Pancreas (tissue), 10 donors: ENCODE measurements at regions not wholly inside any gene's neighbourhood (a gene's known extent, or its start where the extent isn't known, plus 50 kb on each side); places are given as distances from the start of the nearest gene placed in this dataset.
A peak's percentile ranks its signal among the peaks of the same experiment; 100 is the strongest.

ENCODE experiments used
- ATAC-seq, 4 donors: fragments of 200-7000 bp; cut with Tn5 transposase; one replicate each; pipeline versions ENCODE4 v1.8.0 to v1.9.1; 2020; ENCODE audit warnings: mild to moderate bottlenecking in 4 of 4, moderate library complexity in 4 of 4
- DNase-seq, 6 donors: peaks; one replicate each; pipeline ENCODE4 v3.0.0-alpha.2; 2020
- FAIRE-seq: peaks from 2 replicates; lab custom pipeline; 2012; peaks lifted over from hg19 to GRCh38; lab: Jason Lieb, UNC
- H3K27ac ChIP-seq, 4 donors: fragments of 200-600 bp; sonication (generic); 1 replicate in 3 of 4; 2 replicates in 1 of 4; pipeline versions ENCODE4 v1.5.0 to v1.8.0; 2020
- H3K27me3 ChIP-seq, 4 donors: fragments of 200-600 bp; one replicate each; pipeline ENCODE4 v1.8.0; 2021
- H3K36me3 ChIP-seq, 3 donors: fragments of 200-600 bp; sonication (generic) in 1 of 3; one replicate each; pipeline versions ENCODE4 v1.5.0 to v1.8.0; 2020 to 2021
- H3K4me1 ChIP-seq, 3 donors: fragments of 200-600 bp; one replicate each; pipeline ENCODE4 v1.8.0; 2021
- H3K4me3 ChIP-seq, 4 donors: fragments of 200-600 bp; sonication (generic) in 2 of 4; one replicate each; pipeline versions ENCODE4 v1.5.0 to v1.8.0; 2020 to 2021
- H3K9me3 ChIP-seq, 4 donors: fragments of 200-600 bp; one replicate each; pipeline ENCODE4 v1.8.0; 2021
- WGBS, 2 donors: extraction: QIAGEN DNeasy Blood & Tissue Kit; methylation state at CpG; one replicate each; pipeline ENCODE4 v1.1.7; 2013; 5-methylcytosine and 5-hydroxymethylcytosine counted together
- intact Hi-C, 3 donors: fragments of 100-400 bp; cut with DNase I; formaldehyde crosslinking; loops; one replicate each; pipeline versions ENCODE4 v1.11.1 to v1.14.2; 2022
- TF ChIP-seq, protein P1 (sequence below), 4 donors: fragments of 200-600 bp; sonication (generic) in 3 of 4; IDR thresholded peaks; one replicate each; pipeline versions ENCODE4 v1.5.0 to v1.8.0; 2021; ENCODE audit warnings: antibody characterized with exemption in 4 of 4
- donor health status: healthy with polysubstance abuse.
- donor health status: DM: no; HTN: no; CAD: no; lungs with moderate emphysema.
- donor health status: DM: no; HTN: no; CAD: no.
- donor health status: control.
- donor health status: control.
- donor health status: Bipolar disorder and iron deficiency.
- donor health status: DM: yes; HTN: yes; CAD: no.
- donor health status: DM: no; HTN: no; CAD: no.
- donor health status: DM: no; HTN: no; CAD: no.
- donor health status: DM: yes; HTN: yes; CAD: no.

DNA sequence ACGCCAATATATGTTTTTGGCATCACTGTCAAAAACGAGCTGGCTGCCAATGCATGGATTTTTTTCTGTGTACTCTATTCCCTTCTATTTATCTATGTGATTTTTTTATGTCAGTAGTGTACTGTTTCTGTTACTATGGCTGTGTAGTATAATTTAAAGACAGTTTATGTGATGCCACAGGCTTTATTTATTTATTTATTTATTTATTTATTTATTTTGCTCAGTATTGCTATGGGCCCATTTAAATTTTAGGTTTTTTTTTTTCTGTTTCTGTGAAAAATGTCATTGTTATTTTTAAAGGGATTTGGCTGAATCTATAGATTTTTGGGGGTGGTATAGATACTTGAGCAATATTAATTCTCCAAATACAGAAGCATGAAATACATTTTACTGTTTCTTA lies 338.4 kb upstream of the POU3F4 start:
- Histone ChIP-seq H3K27me3 (peaks cover 0 to 3% (median 0%) of the 10 kb centered on the region in 4 donors), H3K4me3 (no peak overlapping the region), H3K9me3 (no peaks in the 10 kb centered on the region), H3K36me3 (no peaks in the 10 kb centered on the region), H3K4me1 (no peaks in the 10 kb centered on the region), H3K27ac (no peak overlapping the region)
- intact Hi-C loops, result no loop called here
- FAIRE-seq, result peak; percentile 54
- no peak for DNase-seq
- 50 to 52% methylated on average over 2 of the region's 2 CpGs for WGBS, 2 donors
- ATAC-seq, result no peak
- TF ChIP-seq, protein P1, sequence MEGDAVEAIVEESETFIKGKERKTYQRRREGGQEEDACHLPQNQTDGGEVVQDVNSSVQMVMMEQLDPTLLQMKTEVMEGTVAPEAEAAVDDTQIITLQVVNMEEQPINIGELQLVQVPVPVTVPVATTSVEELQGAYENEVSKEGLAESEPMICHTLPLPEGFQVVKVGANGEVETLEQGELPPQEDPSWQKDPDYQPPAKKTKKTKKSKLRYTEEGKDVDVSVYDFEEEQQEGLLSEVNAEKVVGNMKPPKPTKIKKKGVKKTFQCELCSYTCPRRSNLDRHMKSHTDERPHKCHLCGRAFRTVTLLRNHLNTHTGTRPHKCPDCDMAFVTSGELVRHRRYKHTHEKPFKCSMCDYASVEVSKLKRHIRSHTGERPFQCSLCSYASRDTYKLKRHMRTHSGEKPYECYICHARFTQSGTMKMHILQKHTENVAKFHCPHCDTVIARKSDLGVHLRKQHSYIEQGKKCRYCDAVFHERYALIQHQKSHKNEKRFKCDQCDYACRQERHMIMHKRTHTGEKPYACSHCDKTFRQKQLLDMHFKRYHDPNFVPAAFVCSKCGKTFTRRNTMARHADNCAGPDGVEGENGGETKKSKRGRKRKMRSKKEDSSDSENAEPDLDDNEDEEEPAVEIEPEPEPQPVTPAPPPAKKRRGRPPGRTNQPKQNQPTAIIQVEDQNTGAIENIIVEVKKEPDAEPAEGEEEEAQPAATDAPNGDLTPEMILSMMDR (IDR thresholded peaks at IDR 0.05), result no peak

DNA sequence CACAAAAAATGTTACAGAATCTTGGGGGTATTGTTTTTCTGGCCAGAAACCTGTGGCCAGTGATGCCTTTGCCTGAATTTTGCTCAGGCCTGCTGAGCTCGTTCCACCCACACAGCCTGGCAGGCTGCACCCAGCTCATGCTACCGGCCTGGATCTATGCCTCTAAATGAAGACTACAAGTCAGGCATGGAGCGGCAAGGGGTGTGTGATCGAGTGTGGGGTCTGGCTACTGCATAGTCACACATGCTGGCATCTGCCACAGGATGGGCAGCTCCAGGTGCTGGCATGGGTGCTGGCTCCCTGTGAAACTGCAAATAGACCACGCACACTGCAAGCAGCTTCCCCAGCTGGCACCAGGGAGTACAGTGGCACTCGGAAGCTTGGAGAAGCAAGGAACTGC lies 323.1 kb upstream of the POU3F4 start:
- WGBS, 2 donors, result 60 to 65% methylated on average over 6 of the region's 6 CpGs
- ATAC-seq (no peak), FAIRE-seq (no peak)

DNA sequence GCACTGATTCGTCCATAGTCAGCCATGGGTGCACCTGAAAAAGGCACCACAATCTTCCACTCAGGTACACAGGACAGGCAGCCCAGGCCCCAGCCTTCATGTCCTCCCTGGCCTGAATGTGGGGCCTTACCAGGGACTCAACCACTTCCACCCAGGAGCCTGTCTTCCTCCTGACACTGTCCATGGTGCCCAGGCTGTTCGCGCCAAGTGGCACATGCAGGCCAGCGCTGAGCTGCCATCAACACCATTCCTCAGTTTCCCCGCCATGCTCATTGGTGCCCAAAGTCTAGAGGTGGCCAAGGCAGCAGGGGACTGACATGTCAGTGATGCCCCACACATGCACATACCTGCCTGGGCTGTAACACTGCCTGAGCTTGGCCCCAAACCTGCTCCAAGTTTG lies 322.2 kb upstream of the POU3F4 start:
- H3K27ac ChIP-seq, result no peak overlapping the region
- no peak for ATAC-seq
- no peak for FAIRE-seq
- peak in 1 of 6 donors; percentile 35 for DNase-seq
- no peak overlapping the region for H3K4me3 ChIP-seq
- H3K27me3 ChIP-seq, result no peaks in the 10 kb centered on the region
- TF ChIP-seq, protein P1 (IDR thresholded peaks at IDR 0.05), result no peak
- H3K9me3 ChIP-seq, result no peaks in the 10 kb centered on the region
- no peaks in the 10 kb centered on the region for H3K4me1 ChIP-seq
- intact Hi-C loops, result no loop called here
- no peaks in the 10 kb centered on the region for H3K36me3 ChIP-seq
- WGBS, 2 donors, result 60 to 67% methylated on average over 5 of the region's 5 CpGs

More for the DNA sequence above, 323.1 kb upstream of the POU3F4 start:
- Histone ChIP-seq H3K27me3 (no peaks in the 10 kb centered on the region), H3K9me3 (no peaks in the 10 kb centered on the region), H3K4me3 (no peak overlapping the region), H3K27ac (no peak overlapping the region), H3K36me3 (no peaks in the 10 kb centered on the region), H3K4me1 (no peaks in the 10 kb centered on the region)
- TF ChIP-seq, protein P1 (IDR thresholded peaks at IDR 0.05), result no peak
- intact Hi-C loops, result no loop called here
- peak in 1 of 6 donors; percentile 21 for DNase-seq

DNA sequence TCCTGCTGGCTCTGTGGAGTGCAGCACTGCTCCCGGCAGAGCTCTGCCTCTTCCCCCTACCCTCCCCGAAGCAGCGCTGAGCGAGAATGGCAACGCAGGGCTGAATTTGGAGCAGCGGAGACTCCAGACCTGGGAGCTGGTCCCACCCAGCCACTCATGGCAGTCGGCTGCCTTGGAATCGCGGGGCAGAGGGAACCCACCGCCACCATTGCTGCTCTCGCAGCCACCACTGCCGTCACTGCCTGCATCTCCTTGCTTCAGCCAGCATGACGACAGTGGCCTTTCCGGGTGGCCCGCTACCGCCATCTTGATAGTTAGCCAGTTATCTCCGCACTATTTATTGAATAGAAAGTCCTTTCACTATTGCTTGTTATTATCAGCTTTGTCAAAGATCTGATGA lies 321.5 kb upstream of the POU3F4 start:
- FAIRE-seq (no peak), ATAC-seq (no peak), DNase-seq (no peak)
- WGBS, 2 donors, result 73 to 76% methylated on average over 17 of the region's 17 CpGs
- no peaks in the 10 kb centered on the region for H3K36me3 ChIP-seq
- no peak overlapping the region for H3K4me3 ChIP-seq
- no peaks in the 10 kb centered on the region for H3K4me1 ChIP-seq
- no peaks in the 10 kb centered on the region for H3K9me3 ChIP-seq
- intact Hi-C loops, result no loop called here
- H3K27me3 ChIP-seq, result peaks cover 0 to 3% (median 0%) of the 10 kb centered on the region in 4 donors
- no peak overlapping the region for H3K27ac ChIP-seq
- TF ChIP-seq, protein P1 (IDR thresholded peaks at IDR 0.05), result no peak
